A549 (cell line): ENCODE measurements at regions not wholly inside any gene's neighbourhood (a gene's known extent, or its start where the extent isn't known, plus 50 kb on each side); places are given as distances from the start of the nearest gene placed in this dataset.

ENCODE experiments used
- CTCF ChIP-seq: fragments of >200 bp; sonication (Bioruptor Twin); formaldehyde crosslinking; IDR thresholded peaks from 3 replicates; pipeline ENCODE4 v1.5.1; 2016
- ELK1 ChIP-seq: fragments of 150-350 bp; IDR thresholded peaks from 2 replicates; pipeline ENCODE4 v1.6.1; 2014; ENCODE audit warnings: low read depth, mild to moderate bottlenecking, low read length
- FOSL2 ChIP-seq, 2 experiments: fragments of 450-650 bp in 1 of 2; fragments of >200 bp in 1 of 2; sonication (Bioruptor Twin) in 1 of 2; formaldehyde crosslinking; IDR thresholded peaks; 2 replicates each; pipeline versions ENCODE4 v1.5.0 to v1.6.1; 2016 to 2020; ENCODE audit warnings: mild to moderate bottlenecking in 1 of 2, moderate library complexity in 1 of 2
- HDAC2 ChIP-seq: fragments of 200-600 bp; sonication (generic); IDR thresholded peaks from 2 replicates; pipeline ENCODE4 v1.6.1; 2016
- POLR2A ChIP-seq: IDR thresholded peaks from 2 replicates; pipeline ENCODE4 v1.6.1; 2012; ENCODE audit warnings: mild to moderate bottlenecking, low read length
- RARB ChIP-seq: fragments of 250-450 bp; sonication (Bioruptor Pico); IDR thresholded peaks from 2 replicates; pipeline ENCODE4 v1.8.0; 2021; ENCODE audit warnings: mild to moderate bottlenecking, moderate library complexity
- SMC3 ChIP-seq: fragments of >200 bp; sonication (Bioruptor Twin); formaldehyde crosslinking; IDR thresholded peaks from 3 replicates; pipeline ENCODE4 v1.6.1; 2018; ENCODE audit warnings: inconsistent platforms
- TP53 ChIP-seq: fragments of 250-450 bp; sonication (Bioruptor Pico); IDR thresholded peaks from 2 replicates; pipeline ENCODE4 v1.5.0; 2021; ENCODE audit warnings: mild to moderate bottlenecking, moderate library complexity
- TF ChIP-seq, protein P1 (sequence below): fragments of 200-600 bp; sonication (generic); IDR thresholded peaks from 2 replicates; pipeline ENCODE4 v1.6.1; 2016; ENCODE audit warnings: antibody characterized with exemption, mild to moderate bottlenecking, moderate library complexity

GRCh38 chr15:61467823-61468222 is 238.7 kb upstream of the RORA start:
- TF ChIP-seq RARB (no peak), CTCF (no peak), HDAC2 (no peak), SMC3 (no peak), POLR2A (no peak), FOSL2 (IDR thresholded peaks at IDR 0.05) (no peak), FOSL2 (CRISPR knock-in tag; IDR thresholded peaks at IDR 0.05) (no peak), ELK1 (no peak), TP53 (no peak)
- TF ChIP-seq, protein P1, sequence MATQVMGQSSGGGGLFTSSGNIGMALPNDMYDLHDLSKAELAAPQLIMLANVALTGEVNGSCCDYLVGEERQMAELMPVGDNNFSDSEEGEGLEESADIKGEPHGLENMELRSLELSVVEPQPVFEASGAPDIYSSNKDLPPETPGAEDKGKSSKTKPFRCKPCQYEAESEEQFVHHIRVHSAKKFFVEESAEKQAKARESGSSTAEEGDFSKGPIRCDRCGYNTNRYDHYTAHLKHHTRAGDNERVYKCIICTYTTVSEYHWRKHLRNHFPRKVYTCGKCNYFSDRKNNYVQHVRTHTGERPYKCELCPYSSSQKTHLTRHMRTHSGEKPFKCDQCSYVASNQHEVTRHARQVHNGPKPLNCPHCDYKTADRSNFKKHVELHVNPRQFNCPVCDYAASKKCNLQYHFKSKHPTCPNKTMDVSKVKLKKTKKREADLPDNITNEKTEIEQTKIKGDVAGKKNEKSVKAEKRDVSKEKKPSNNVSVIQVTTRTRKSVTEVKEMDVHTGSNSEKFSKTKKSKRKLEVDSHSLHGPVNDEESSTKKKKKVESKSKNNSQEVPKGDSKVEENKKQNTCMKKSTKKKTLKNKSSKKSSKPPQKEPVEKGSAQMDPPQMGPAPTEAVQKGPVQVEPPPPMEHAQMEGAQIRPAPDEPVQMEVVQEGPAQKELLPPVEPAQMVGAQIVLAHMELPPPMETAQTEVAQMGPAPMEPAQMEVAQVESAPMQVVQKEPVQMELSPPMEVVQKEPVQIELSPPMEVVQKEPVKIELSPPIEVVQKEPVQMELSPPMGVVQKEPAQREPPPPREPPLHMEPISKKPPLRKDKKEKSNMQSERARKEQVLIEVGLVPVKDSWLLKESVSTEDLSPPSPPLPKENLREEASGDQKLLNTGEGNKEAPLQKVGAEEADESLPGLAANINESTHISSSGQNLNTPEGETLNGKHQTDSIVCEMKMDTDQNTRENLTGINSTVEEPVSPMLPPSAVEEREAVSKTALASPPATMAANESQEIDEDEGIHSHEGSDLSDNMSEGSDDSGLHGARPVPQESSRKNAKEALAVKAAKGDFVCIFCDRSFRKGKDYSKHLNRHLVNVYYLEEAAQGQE, result no peak
